ENCODE measurements at regions not wholly inside any gene's neighbourhood (a gene's known extent, or its start where the extent isn't known, plus 50 kb on each side); places are given as distances from the start of the nearest gene placed in this dataset.

DNA sequence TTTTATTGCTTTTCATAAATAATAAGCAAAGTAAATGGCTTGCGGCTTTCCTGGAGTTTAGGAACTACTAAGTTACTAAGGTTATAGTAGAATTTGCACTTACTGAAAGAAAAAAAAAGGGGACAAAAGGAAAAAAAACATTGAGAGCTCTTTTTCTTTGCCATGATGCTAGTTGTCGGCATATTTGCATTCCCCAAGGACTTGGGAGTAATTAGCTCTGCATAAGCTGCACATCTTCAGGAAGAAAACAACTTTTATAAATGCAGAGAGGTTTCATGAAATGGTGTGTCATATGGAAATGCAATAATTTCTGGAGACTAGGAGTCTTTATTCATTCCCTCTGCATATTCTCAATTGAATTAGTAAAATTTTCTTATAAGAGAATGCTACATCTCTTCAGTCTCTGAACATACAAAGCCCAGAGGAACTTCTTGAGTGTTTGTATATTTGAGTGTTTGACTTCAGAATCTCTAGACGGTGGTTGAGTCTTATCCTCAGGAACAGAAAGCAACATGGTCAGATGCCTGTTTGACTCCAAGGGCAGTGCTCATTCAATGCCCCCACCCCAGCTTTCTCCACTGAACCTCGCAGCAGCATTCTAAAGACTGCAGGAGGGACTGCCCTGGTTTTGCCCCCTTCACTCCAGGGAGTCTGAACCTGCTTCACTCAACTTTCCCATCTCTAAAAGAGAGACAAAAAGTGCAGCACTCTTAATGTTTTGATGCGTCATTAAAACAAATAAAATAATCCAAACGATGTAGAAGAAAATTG is 158.9 kb upstream of the EEA1 start:
- TF ChIP-seq, protein P1, sequence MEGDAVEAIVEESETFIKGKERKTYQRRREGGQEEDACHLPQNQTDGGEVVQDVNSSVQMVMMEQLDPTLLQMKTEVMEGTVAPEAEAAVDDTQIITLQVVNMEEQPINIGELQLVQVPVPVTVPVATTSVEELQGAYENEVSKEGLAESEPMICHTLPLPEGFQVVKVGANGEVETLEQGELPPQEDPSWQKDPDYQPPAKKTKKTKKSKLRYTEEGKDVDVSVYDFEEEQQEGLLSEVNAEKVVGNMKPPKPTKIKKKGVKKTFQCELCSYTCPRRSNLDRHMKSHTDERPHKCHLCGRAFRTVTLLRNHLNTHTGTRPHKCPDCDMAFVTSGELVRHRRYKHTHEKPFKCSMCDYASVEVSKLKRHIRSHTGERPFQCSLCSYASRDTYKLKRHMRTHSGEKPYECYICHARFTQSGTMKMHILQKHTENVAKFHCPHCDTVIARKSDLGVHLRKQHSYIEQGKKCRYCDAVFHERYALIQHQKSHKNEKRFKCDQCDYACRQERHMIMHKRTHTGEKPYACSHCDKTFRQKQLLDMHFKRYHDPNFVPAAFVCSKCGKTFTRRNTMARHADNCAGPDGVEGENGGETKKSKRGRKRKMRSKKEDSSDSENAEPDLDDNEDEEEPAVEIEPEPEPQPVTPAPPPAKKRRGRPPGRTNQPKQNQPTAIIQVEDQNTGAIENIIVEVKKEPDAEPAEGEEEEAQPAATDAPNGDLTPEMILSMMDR (conservative IDR thresholded peaks at IDR 0.05; ENCODE audit: low read depth in 2 of 2) = no peak
- TF ChIP-seq CREB1 (CRISPR knock-in tag; IDR thresholded peaks at IDR 0.05; ENCODE audit: low read depth) (no peak), EZH2 (IDR thresholded peaks at IDR 0.05; ENCODE audit: low read depth, unreplicated experiment) (no peak), JUNB (IDR thresholded peaks at IDR 0.05; ENCODE audit: unreplicated experiment) (no peak)
